ENCODE measurements at regions not wholly inside any gene's neighbourhood (a gene's known extent, or its start where the extent isn't known, plus 50 kb on each side); places are given as distances from the start of the nearest gene placed in this dataset.

DNA sequence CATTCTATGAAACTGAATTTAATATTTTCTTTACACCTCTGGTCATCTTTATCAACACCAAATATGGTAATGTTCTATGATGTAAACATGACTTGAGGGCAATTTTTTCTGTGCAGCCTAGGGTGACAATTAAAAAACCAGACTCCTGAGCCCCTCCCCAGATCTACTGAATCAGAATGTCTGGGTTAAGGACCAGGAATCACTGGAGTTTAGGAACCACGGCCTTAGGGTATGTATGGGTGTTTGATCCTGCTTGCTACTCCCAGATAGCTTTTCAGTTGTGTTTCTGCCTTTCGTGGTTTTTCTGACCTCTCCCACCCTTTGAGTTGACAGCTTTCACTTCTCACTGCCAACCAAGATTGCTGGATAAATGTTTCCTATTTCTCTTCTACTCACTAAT, 332.2 kb downstream of the DHX15 start:
- Histone ChIP-seq H3K27me3 (ENCODE audit: control insufficient read depth, insufficient read depth, low read length, poor library complexity, severe bottlenecking) (no peaks in the 10 kb centered on the region), H3K4me1 (ENCODE audit: control insufficient read depth, insufficient read depth, low read length) (peaks cover 10% of the 10 kb centered on the region), H3K4me3 (ENCODE audit: insufficient read depth, low read depth, low read length) (no peak overlapping the region), H3K36me3 (ENCODE audit: control insufficient read depth, insufficient read depth, low read length) (no peaks in the 10 kb centered on the region), H3K9me3 (ENCODE audit: control insufficient read depth, low read length) (no peaks in the 10 kb centered on the region), H3K27ac (ENCODE audit: insufficient read depth, low read depth, low read length, poor library complexity, severe bottlenecking) (no peak overlapping the region)
- 74 to 81% methylated on average over 2 of the region's 2 CpGs for WGBS, 2 experiments

DNA sequence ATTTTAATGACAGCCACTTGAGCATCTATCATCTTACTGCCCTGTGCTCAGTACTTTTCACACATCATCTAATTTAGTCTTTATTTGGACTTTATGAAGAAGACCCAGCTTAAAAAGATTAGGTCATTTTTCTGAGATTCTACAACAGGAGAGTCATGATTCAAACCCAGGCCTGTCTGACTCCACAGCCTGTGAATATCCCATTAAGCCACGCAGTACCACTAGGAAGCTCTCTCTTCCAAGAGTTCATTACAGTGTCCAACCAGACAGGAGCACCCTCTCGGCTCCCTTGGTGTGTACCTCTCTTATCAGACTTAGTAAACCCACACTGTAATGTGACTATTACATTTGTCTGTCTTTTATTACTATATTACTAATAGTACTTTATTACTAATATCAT, 332.8 kb downstream of the DHX15 start:
- 82 to 99% methylated on average over 2 of the region's 2 CpGs for whole genome bisulfite sequencing, 2 experiments
- Histone ChIP-seq H3K27ac (ENCODE audit: insufficient read depth, low read depth, low read length, poor library complexity, severe bottlenecking) (no peak overlapping the region), H3K36me3 (ENCODE audit: control insufficient read depth, insufficient read depth, low read length) (no peaks in the 10 kb centered on the region), H3K4me3 (ENCODE audit: insufficient read depth, low read depth, low read length) (no peak overlapping the region), H3K27me3 (ENCODE audit: control insufficient read depth, insufficient read depth, low read length, poor library complexity, severe bottlenecking) (no peaks in the 10 kb centered on the region), H3K4me1 (ENCODE audit: control insufficient read depth, insufficient read depth, low read length) (peaks cover 10% of the 10 kb centered on the region), H3K9me3 (ENCODE audit: control insufficient read depth, low read length) (no peaks in the 10 kb centered on the region)

DNA sequence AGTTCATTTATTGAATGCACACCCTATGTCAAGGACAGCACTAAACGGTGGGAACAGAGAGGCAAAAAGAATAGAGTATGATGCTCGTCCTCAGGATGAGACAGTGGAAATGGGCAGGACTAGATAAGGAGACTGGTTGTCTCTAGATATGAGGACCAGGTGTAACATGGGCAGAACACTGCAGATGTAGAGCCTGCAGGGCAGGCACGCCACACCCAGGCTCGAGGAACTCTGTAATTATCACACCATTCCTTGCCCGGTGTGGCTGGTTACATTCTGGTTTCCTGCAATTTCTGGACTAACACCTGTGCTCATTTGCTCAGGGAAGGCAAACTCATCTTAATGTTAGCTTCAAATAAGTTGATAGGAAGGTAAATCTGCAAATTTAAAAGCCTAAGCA, 334.4 kb downstream of the DHX15 start:
- no peaks in the 10 kb centered on the region for H3K36me3 ChIP-seq (ENCODE audit: control insufficient read depth, insufficient read depth, low read length)
- H3K27me3 ChIP-seq (ENCODE audit: control insufficient read depth, insufficient read depth, low read length, poor library complexity, severe bottlenecking): no peaks in the 10 kb centered on the region
- no peak overlapping the region for H3K27ac ChIP-seq (ENCODE audit: insufficient read depth, low read depth, low read length, poor library complexity, severe bottlenecking)
- no peaks in the 10 kb centered on the region for H3K9me3 ChIP-seq (ENCODE audit: control insufficient read depth, low read length)
- H3K4me3 ChIP-seq (ENCODE audit: insufficient read depth, low read depth, low read length): no peak overlapping the region
- 94 to 96% methylated on average over 5 of the region's 5 CpGs for WGBS, 2 experiments
- peaks cover 16% of the 10 kb centered on the region for H3K4me1 ChIP-seq (ENCODE audit: control insufficient read depth, insufficient read depth, low read length)

DNA sequence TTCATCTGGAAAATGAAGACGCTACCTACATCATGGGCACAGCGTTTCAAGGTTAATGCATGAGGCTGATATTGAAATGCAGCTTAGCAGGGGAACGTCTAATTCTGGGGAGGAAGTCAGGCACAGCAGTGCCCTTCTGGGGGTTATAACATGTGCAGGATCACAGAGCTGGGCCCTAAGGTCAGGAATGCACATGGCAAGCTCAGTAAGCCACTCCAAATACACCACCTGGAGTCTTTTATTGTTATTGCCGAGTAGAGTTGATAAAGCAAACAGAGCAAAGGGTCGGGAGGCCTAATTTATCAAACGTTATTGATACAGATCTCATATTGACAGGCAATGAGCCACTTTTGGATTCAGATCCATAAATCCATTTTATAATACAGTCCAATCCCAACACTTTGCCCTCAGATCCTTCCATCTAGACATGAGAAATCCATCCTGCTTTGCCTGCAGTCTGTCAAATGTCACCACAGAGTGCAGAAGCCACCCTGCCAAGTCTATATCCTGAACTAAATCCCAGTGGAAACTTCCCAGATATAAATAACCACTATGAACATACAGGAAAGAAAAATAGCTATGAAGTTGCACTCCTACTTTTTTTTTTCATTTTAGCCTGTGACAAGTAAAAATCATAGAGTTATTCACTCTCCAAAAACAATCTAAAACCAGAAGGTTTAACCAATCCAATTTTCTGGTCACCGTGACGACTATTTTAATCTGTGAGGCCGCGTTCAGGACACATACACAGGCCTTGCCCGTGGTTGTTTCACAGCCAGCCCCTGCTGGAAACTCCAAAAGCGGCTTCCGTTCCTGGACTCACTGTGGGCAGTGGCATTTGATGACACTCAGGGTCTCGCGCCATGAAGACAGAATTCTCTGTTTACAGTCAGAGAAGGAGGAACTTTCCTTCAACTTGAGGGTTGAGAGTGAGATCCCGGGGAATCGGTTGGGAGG, 335.4 kb downstream of the DHX15 start:
- H3K4me1 ChIP-seq (ENCODE audit: control insufficient read depth, insufficient read depth, low read length): peaks cover 20% of the 10 kb centered on the region
- no peaks in the 10 kb centered on the region for H3K27me3 ChIP-seq (ENCODE audit: control insufficient read depth, insufficient read depth, low read length, poor library complexity, severe bottlenecking)
- no peak overlapping the region for H3K27ac ChIP-seq (ENCODE audit: insufficient read depth, low read depth, low read length, poor library complexity, severe bottlenecking)
- H3K36me3 ChIP-seq (ENCODE audit: control insufficient read depth, insufficient read depth, low read length): no peaks in the 10 kb centered on the region
- H3K9me3 ChIP-seq (ENCODE audit: control insufficient read depth, low read length): no peaks in the 10 kb centered on the region
- no peak overlapping the region for H3K4me3 ChIP-seq (ENCODE audit: insufficient read depth, low read depth, low read length)
- WGBS, 2 experiments: 87 to 88% methylated on average over 17 of the region's 17 CpGs

DNA sequence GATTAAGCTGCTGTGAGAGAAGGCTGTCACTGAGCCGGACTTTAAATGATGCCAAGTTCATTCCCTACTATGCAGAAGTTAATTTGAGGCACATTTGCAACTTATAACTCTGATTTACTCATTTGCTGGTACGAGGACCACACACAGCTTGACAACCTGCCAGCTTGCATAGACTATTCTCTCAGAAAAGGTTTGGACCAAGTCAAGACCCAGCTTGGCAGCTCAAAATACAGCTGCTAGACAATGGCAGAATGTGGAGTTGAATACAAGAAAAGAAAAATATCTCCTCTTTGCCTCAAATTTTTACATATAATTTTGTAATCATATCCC, 338.9 kb downstream of the DHX15 start:
- H3K9me3 ChIP-seq (ENCODE audit: control insufficient read depth, low read length): no peaks in the 10 kb centered on the region
- peaks cover 20% of the 10 kb centered on the region for H3K4me1 ChIP-seq (ENCODE audit: control insufficient read depth, insufficient read depth, low read length)
- H3K27me3 ChIP-seq (ENCODE audit: control insufficient read depth, insufficient read depth, low read length, poor library complexity, severe bottlenecking): no peaks in the 10 kb centered on the region
- 92 to 94% methylated on average over 2 of the region's 2 CpGs for WGBS, 2 experiments
- H3K27ac ChIP-seq (ENCODE audit: insufficient read depth, low read depth, low read length, poor library complexity, severe bottlenecking): no peak overlapping the region
- no peak overlapping the region for H3K4me3 ChIP-seq (ENCODE audit: insufficient read depth, low read depth, low read length)
- no peaks in the 10 kb centered on the region for H3K36me3 ChIP-seq (ENCODE audit: control insufficient read depth, insufficient read depth, low read length)

DNA sequence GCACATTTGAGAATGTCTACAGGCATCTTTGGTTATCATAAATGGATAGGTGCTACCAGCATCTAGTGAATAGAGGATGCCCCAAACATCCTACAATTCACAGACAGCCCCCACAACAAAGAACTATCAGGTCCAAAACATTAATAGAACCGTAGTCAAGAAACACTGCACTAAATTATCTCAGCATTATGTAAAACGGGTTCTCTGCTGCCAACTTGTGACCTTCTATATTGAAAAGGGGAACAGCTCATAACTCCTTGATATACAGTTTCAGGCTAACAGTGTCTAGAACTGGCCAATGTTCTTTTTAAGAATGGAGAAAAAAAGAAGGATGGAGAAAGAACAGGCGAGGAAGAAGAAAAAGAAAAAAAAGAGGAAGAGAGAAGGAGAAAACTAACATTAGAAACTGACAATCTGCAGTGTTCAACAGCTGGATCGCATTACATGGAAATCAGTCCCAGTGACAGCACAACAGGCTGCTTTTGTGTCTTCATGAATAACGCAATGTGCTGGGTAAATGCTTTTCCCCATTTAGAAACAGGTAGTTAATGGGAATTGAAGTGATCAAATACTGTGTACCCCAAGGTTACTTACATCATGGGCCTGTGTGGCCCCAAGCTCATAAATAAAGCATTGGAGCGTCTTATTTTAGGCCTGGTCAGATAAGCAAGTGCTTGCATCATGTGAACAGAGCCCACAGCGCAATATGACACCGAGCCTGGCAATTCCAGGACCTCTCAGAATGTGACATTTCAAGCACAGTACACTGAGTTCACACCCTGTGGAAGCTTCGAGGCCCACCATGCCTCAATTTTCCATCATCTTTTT, 339.5 kb downstream of the DHX15 start:
- no peaks in the 10 kb centered on the region for H3K9me3 ChIP-seq (ENCODE audit: control insufficient read depth, low read length)
- H3K36me3 ChIP-seq (ENCODE audit: control insufficient read depth, insufficient read depth, low read length): no peaks in the 10 kb centered on the region
- peaks cover 20% of the 10 kb centered on the region for H3K4me1 ChIP-seq (ENCODE audit: control insufficient read depth, insufficient read depth, low read length)
- no peak overlapping the region for H3K27ac ChIP-seq (ENCODE audit: insufficient read depth, low read depth, low read length, poor library complexity, severe bottlenecking)
- H3K4me3 ChIP-seq (ENCODE audit: insufficient read depth, low read depth, low read length): no peak overlapping the region
- H3K27me3 ChIP-seq (ENCODE audit: control insufficient read depth, insufficient read depth, low read length, poor library complexity, severe bottlenecking): no peaks in the 10 kb centered on the region
- WGBS, 2 experiments: 85 to 87% methylated on average over 9 of the region's 9 CpGs

DNA sequence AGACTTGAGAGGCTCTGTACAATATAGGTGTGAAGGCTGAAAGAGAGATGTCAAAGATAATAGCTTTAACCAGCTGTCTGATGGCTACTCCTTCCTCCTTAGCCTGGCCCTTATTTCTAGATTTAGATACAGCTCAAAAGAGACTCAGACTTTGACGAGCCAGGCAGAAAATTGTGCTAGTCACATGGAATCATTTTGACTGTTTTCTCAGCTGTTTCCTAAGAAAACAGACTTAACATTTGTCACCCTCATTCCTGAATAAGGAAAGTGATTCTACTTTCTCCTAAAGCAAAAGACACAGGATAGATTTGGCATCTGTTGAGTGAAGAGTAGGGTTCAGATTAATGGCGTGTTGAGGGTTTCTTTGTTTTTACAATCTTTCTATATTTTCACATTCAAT, 340.7 kb downstream of the DHX15 start:
- Histone ChIP-seq H3K4me3 (ENCODE audit: insufficient read depth, low read depth, low read length) (no peak overlapping the region), H3K27me3 (ENCODE audit: control insufficient read depth, insufficient read depth, low read length, poor library complexity, severe bottlenecking) (no peaks in the 10 kb centered on the region), H3K36me3 (ENCODE audit: control insufficient read depth, insufficient read depth, low read length) (no peaks in the 10 kb centered on the region), H3K27ac (ENCODE audit: insufficient read depth, low read depth, low read length, poor library complexity, severe bottlenecking) (no peak overlapping the region), H3K9me3 (ENCODE audit: control insufficient read depth, low read length) (no peaks in the 10 kb centered on the region), H3K4me1 (ENCODE audit: control insufficient read depth, insufficient read depth, low read length) (peaks cover 12% of the 10 kb centered on the region)
- 92 to 97% methylated on average over 1 of the region's 2 CpGs for WGBS, 2 experiments

DNA sequence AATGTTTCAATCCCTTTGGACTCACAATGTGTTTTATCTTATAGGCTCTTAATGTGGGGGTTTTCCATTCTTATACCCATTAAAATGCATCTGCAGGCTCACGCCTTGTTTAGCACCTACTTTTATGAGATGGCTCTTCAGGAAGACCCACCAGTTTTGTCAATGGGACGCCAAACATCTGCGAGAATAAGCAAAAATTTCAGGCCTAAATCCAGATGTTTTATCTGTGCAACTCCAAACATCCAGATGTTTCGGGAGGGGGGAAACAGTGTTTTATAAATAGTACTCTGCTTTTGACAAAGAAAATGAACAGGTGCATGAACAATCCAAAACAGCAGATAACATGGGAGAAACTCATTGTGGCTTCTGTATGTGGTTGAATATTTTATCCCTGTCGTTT, 342.8 kb downstream of the DHX15 start:
- Histone ChIP-seq H3K4me3 (ENCODE audit: insufficient read depth, low read depth, low read length) (no peak overlapping the region), H3K9me3 (ENCODE audit: control insufficient read depth, low read length) (no peaks in the 10 kb centered on the region), H3K27me3 (ENCODE audit: control insufficient read depth, insufficient read depth, low read length, poor library complexity, severe bottlenecking) (no peaks in the 10 kb centered on the region), H3K27ac (ENCODE audit: insufficient read depth, low read depth, low read length, poor library complexity, severe bottlenecking) (no peak overlapping the region), H3K4me1 (ENCODE audit: control insufficient read depth, insufficient read depth, low read length) (peaks cover 10% of the 10 kb centered on the region), H3K36me3 (ENCODE audit: control insufficient read depth, insufficient read depth, low read length) (no peaks in the 10 kb centered on the region)
- 90 to 94% methylated on average over 5 of the region's 5 CpGs for WGBS, 2 experiments

DNA sequence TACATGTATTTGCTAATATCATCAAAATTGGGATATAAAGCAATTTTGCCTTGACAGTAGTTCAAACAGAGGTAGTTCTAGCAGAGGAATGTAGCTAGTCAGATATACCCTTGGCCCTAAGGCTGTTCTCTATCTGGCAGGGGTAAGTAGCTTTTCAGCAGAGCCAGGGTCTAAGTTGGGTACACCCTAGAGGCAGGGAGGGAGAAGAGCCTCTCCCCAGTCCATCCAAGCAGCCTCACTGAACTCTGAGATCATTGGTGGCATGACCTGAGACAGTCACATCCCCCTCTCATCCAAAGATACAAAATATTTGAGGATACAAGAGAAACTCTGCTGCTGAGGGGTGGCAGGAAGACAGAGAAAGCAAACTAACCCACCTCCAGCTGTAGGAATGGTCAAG, 343.7 kb downstream of the DHX15 start:
- H3K4me1 ChIP-seq (ENCODE audit: control insufficient read depth, insufficient read depth, low read length): peaks cover 10% of the 10 kb centered on the region
- H3K27ac ChIP-seq (ENCODE audit: insufficient read depth, low read depth, low read length, poor library complexity, severe bottlenecking): no peak overlapping the region
- no peaks in the 10 kb centered on the region for H3K27me3 ChIP-seq (ENCODE audit: control insufficient read depth, insufficient read depth, low read length, poor library complexity, severe bottlenecking)
- H3K9me3 ChIP-seq (ENCODE audit: control insufficient read depth, low read length): no peaks in the 10 kb centered on the region
- H3K4me3 ChIP-seq (ENCODE audit: insufficient read depth, low read depth, low read length): no peak overlapping the region
- no peaks in the 10 kb centered on the region for H3K36me3 ChIP-seq (ENCODE audit: control insufficient read depth, insufficient read depth, low read length)

DNA sequence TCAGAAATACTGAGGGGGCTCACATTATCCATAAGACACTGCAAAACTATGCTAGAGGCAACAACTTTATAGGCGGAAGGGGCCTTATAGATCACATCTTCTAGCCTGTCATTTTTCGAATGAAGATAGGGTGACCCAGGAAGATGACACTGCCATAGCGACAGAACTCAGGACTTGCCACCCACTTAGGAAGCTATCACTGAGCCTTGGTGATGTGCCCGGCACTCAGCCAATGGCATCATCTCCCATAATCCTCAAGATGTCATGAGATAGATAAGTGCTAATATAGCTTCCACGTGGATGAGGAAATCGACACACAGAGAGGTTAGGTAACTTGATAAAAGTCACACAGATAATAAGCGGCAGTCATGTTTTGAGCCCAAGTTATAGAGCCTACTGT, 346.6 kb downstream of the DHX15 start:
- Histone ChIP-seq H3K4me3 (ENCODE audit: insufficient read depth, low read depth, low read length) (no peak overlapping the region), H3K9me3 (ENCODE audit: control insufficient read depth, low read length) (no peaks in the 10 kb centered on the region), H3K27ac (ENCODE audit: insufficient read depth, low read depth, low read length, poor library complexity, severe bottlenecking) (no peak overlapping the region), H3K4me1 (ENCODE audit: control insufficient read depth, insufficient read depth, low read length) (no peaks in the 10 kb centered on the region), H3K36me3 (ENCODE audit: control insufficient read depth, insufficient read depth, low read length) (no peaks in the 10 kb centered on the region), H3K27me3 (ENCODE audit: control insufficient read depth, insufficient read depth, low read length, poor library complexity, severe bottlenecking) (no peaks in the 10 kb centered on the region)
- WGBS, 2 experiments: 92 to 96% methylated on average over 7 of the region's 7 CpGs

Data from ectodermal cell (in vitro differentiated cells).